ENCODE measurements at regions not wholly inside any gene's neighbourhood (a gene's known extent, or its start where the extent isn't known, plus 50 kb on each side); places are given as distances from the start of the nearest gene placed in this dataset.
A peak's percentile ranks its signal among the peaks of the same experiment; 100 is the strongest.

GRCh38 chr6:98695091-98695801 is 139.1 kb upstream of the POU3F2 start:
- Mint-ChIP-seq H3K4me3 (no peak overlapping the region), H3K27me3 (no peaks in the 10 kb centered on the region), H3K36me3 (no peaks in the 10 kb centered on the region), H3K4me1 (no peaks in the 10 kb centered on the region), H3K27ac (no peak overlapping the region), H3K9me3 (no peaks in the 10 kb centered on the region)
- no peak for DNase-seq
- POLR2A ChIA-PET, result no interaction called here
- no peak for ATAC-seq (ENCODE audit: low read depth)

- H3K9me3 Mint-ChIP-seq, result no peaks in the 10 kb centered on the region
- ATAC-seq (ENCODE audit: low read depth) (no peak), DNase-seq (no peak)
- H3K36me3 Mint-ChIP-seq, result no peaks in the 10 kb centered on the region
- no peak overlapping the region for H3K27ac Mint-ChIP-seq
- POLR2A ChIA-PET, result no interaction called here
- H3K4me1 Mint-ChIP-seq, result no peaks in the 10 kb centered on the region
- no peak overlapping the region for H3K4me3 Mint-ChIP-seq
- H3K27me3 Mint-ChIP-seq, result peaks cover 2% of the 10 kb centered on the region
Measured at GRCh38 chr6:98711380-98711779, 123.0 kb upstream of the POU3F2 start.

GRCh38 chr6:98716341-98716740 is 118.0 kb upstream of the POU3F2 start:
- ATAC-seq (ENCODE audit: low read depth) (no peak), DNase-seq (no peak)
- no peaks in the 10 kb centered on the region for H3K9me3 Mint-ChIP-seq

GRCh38 chr6:98717322-98717877 is 117.0 kb upstream of the POU3F2 start:
- Mint-ChIP-seq H3K27me3 (peaks cover 9% of the 10 kb centered on the region), H3K36me3 (no peaks in the 10 kb centered on the region), H3K9me3 (no peaks in the 10 kb centered on the region), H3K4me3 (no peak overlapping the region), H3K27ac (no peak overlapping the region), H3K4me1 (no peaks in the 10 kb centered on the region)
- POLR2A ChIA-PET, result no interaction called here
- no peak for DNase-seq
- ATAC-seq (ENCODE audit: low read depth), result no peak

More at GRCh38 chr6:98716341-98716740, 118.0 kb upstream of the POU3F2 start:
- Mint-ChIP-seq H3K27me3 (peaks cover 11% of the 10 kb centered on the region), H3K4me1 (no peaks in the 10 kb centered on the region), H3K4me3 (no peak overlapping the region), H3K36me3 (no peaks in the 10 kb centered on the region), H3K27ac (no peak overlapping the region)
- POLR2A ChIA-PET, result no interaction called here

- ATAC-seq (ENCODE audit: low read depth), result no peak
- Mint-ChIP-seq H3K9me3 (no peaks in the 10 kb centered on the region), H3K4me3 (no peak overlapping the region), H3K4me1 (no peaks in the 10 kb centered on the region), H3K27me3 (peaks cover 9% of the 10 kb centered on the region), H3K27ac (no peak overlapping the region), H3K36me3 (no peaks in the 10 kb centered on the region)
- no peak for DNase-seq
- POLR2A ChIA-PET, result no interaction called here
Measured at GRCh38 chr6:98717988-98718387, 116.4 kb upstream of the POU3F2 start.

GRCh38 chr6:98724537-98724936 is 109.8 kb upstream of the POU3F2 start:
- POLR2A ChIA-PET, result no interaction called here
- Mint-ChIP-seq H3K36me3 (no peaks in the 10 kb centered on the region), H3K4me3 (no peak overlapping the region), H3K4me1 (no peaks in the 10 kb centered on the region), H3K27ac (no peak overlapping the region), H3K9me3 (no peaks in the 10 kb centered on the region), H3K27me3 (no peaks in the 10 kb centered on the region)
- DNase-seq (no peak), ATAC-seq (ENCODE audit: low read depth) (no peak)

GRCh38 chr6:98747273-98747672 is 87.1 kb upstream of the POU3F2 start:
- POLR2A ChIA-PET, result no interaction called here
- no peaks in the 10 kb centered on the region for H3K4me1 Mint-ChIP-seq
- no peak overlapping the region for H3K27ac Mint-ChIP-seq
- ATAC-seq (ENCODE audit: low read depth), result no peak
- H3K36me3 Mint-ChIP-seq, result no peaks in the 10 kb centered on the region
- DNase-seq, result no peak
- peaks cover 2% of the 10 kb centered on the region for H3K9me3 Mint-ChIP-seq
- H3K4me3 Mint-ChIP-seq, result no peak overlapping the region
- peaks cover 2% of the 10 kb centered on the region for H3K27me3 Mint-ChIP-seq

GRCh38 chr6:98747960-98748359 is 86.4 kb upstream of the POU3F2 start:
- Mint-ChIP-seq H3K4me1 (no peaks in the 10 kb centered on the region), H3K27me3 (no peaks in the 10 kb centered on the region), H3K27ac (no peak overlapping the region), H3K36me3 (no peaks in the 10 kb centered on the region), H3K4me3 (no peak overlapping the region), H3K9me3 (peaks cover 2% of the 10 kb centered on the region)
- DNase-seq (no peak), ATAC-seq (ENCODE audit: low read depth) (no peak)
- POLR2A ChIA-PET, result no interaction called here

GRCh38 chr6:98759459-98759858 is 74.9 kb upstream of the POU3F2 start:
- H3K27me3 Mint-ChIP-seq, result no peaks in the 10 kb centered on the region
- no peaks in the 10 kb centered on the region for H3K4me1 Mint-ChIP-seq
- H3K36me3 Mint-ChIP-seq, result no peaks in the 10 kb centered on the region
- DNase-seq (no peak), ATAC-seq (ENCODE audit: low read depth) (no peak)
- no peak overlapping the region for H3K27ac Mint-ChIP-seq
- POLR2A ChIA-PET, result no interaction called here
- no peaks in the 10 kb centered on the region for H3K9me3 Mint-ChIP-seq
- H3K4me3 Mint-ChIP-seq, result no peak overlapping the region

- Mint-ChIP-seq H3K4me3 (peak overlapping the region; percentile 63), H3K27me3 (peaks cover 9% of the 10 kb centered on the region), H3K27ac (no peak overlapping the region), H3K9me3 (no peaks in the 10 kb centered on the region), H3K36me3 (no peaks in the 10 kb centered on the region), H3K4me1 (no peaks in the 10 kb centered on the region)
- ATAC-seq (ENCODE audit: low read depth), result no peak
- POLR2A ChIA-PET, result no interaction called here
- no peak for DNase-seq
Measured at GRCh38 chr6:98764373-98764911, 69.9 kb upstream of the POU3F2 start.

GRCh38 chr6:98769546-98769945 is 64.8 kb upstream of the POU3F2 start:
- POLR2A ChIA-PET, result no interaction called here
- no peak overlapping the region for H3K27ac Mint-ChIP-seq
- ATAC-seq (ENCODE audit: low read depth) (no peak), DNase-seq (no peak)
- no peaks in the 10 kb centered on the region for H3K4me1 Mint-ChIP-seq
- H3K36me3 Mint-ChIP-seq, result no peaks in the 10 kb centered on the region
- H3K27me3 Mint-ChIP-seq, result peaks cover 21% of the 10 kb centered on the region
- H3K9me3 Mint-ChIP-seq, result no peaks in the 10 kb centered on the region
- H3K4me3 Mint-ChIP-seq, result no peak overlapping the region

GRCh38 chr6:98775205-98775604 is 59.2 kb upstream of the POU3F2 start:
- DNase-seq (no peak), ATAC-seq (ENCODE audit: low read depth) (no peak)
- H3K27me3 Mint-ChIP-seq, result peaks cover 26% of the 10 kb centered on the region
- H3K9me3 Mint-ChIP-seq, result no peaks in the 10 kb centered on the region
- POLR2A ChIA-PET, result no interaction called here
- H3K36me3 Mint-ChIP-seq, result no peaks in the 10 kb centered on the region
- H3K4me1 Mint-ChIP-seq, result peaks cover 3% of the 10 kb centered on the region
- H3K27ac Mint-ChIP-seq, result no peak overlapping the region
- H3K4me3 Mint-ChIP-seq, result no peak overlapping the region

- H3K27ac Mint-ChIP-seq, result no peak overlapping the region
- no peaks in the 10 kb centered on the region for H3K36me3 Mint-ChIP-seq
- H3K27me3 Mint-ChIP-seq, result peaks cover 27% of the 10 kb centered on the region
- no peaks in the 10 kb centered on the region for H3K9me3 Mint-ChIP-seq
- peaks cover 3% of the 10 kb centered on the region for H3K4me1 Mint-ChIP-seq
- peak; percentile 30 for ATAC-seq (ENCODE audit: low read depth)
- DNase-seq, result no peak
- H3K4me3 Mint-ChIP-seq, result no peak overlapping the region
- POLR2A ChIA-PET, result no interaction called here
Measured at GRCh38 chr6:98777762-98778161, 56.6 kb upstream of the POU3F2 start.

- no peak for ATAC-seq (ENCODE audit: low read depth)
- Mint-ChIP-seq H3K4me1 (peaks cover 3% of the 10 kb centered on the region), H3K27me3 (peaks cover 19% of the 10 kb centered on the region), H3K36me3 (no peaks in the 10 kb centered on the region), H3K4me3 (no peak overlapping the region), H3K27ac (no peak overlapping the region), H3K9me3 (no peaks in the 10 kb centered on the region)
- no peak for DNase-seq
- POLR2A ChIA-PET, result no interaction called here
Measured at GRCh38 chr6:98779618-98780017, 54.8 kb upstream of the POU3F2 start.
